OCI-LY3 (cell line): ENCODE measurements at regions not wholly inside any gene's neighbourhood (a gene's known extent, or its start where the extent isn't known, plus 50 kb on each side); places are given as distances from the start of the nearest gene placed in this dataset.

Source experiments
- EZH2phosphoT487 ChIP-seq: fragments of 200-600 bp; shearing (Covaris generic); IDR thresholded peaks from 2 replicates; pipeline ENCODE4 v1.6.1; 2018; ENCODE audit warnings: antibody characterized with exemption, mixed run types, low read depth
- TF ChIP-seq, protein P1 (sequence below): fragments of 200-600, 300-600 bp; sonication (generic); IDR thresholded peaks from 2 replicates; pipeline ENCODE4 v1.5.1; 2014; ENCODE audit warnings: antibody characterized with exemption, low read length, low read depth

DNA sequence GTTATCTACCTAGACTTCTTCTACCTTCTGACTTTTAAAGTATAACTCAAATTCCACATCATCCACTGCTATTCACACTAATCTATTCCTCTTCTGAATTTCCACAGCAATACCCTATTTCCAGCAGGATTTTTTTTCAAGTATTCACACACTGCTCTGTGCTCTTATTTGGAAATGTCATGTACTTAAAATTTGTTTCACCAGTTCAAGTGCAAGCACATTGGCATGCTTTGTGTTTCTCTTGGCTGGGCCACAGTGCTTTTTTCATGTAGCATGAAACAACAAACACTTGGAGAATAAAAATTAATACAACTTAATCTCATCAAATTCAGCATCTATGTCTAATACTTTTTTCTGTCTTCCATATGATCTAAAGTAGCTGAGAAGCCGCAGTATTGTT lies 161.8 kb upstream of the PCDH18 start:
- TF ChIP-seq, protein P1, sequence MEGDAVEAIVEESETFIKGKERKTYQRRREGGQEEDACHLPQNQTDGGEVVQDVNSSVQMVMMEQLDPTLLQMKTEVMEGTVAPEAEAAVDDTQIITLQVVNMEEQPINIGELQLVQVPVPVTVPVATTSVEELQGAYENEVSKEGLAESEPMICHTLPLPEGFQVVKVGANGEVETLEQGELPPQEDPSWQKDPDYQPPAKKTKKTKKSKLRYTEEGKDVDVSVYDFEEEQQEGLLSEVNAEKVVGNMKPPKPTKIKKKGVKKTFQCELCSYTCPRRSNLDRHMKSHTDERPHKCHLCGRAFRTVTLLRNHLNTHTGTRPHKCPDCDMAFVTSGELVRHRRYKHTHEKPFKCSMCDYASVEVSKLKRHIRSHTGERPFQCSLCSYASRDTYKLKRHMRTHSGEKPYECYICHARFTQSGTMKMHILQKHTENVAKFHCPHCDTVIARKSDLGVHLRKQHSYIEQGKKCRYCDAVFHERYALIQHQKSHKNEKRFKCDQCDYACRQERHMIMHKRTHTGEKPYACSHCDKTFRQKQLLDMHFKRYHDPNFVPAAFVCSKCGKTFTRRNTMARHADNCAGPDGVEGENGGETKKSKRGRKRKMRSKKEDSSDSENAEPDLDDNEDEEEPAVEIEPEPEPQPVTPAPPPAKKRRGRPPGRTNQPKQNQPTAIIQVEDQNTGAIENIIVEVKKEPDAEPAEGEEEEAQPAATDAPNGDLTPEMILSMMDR = no peak
- TF ChIP-seq EZH2phosphoT487 = no peak
